ENCODE measurements at regions not wholly inside any gene's neighbourhood (a gene's known extent, or its start where the extent isn't known, plus 50 kb on each side); places are given as distances from the start of the nearest gene placed in this dataset.
A peak's percentile ranks its signal among the peaks of the same experiment; 100 is the strongest.

GRCh38 chr20:40571639-40572038 is 117.4 kb downstream of the MAFB start:
- H3K9me3 ChIP-seq, result no peaks in the 10 kb centered on the region
- no peak for TF ChIP-seq CTCF (IDR thresholded peaks at IDR 0.05)
- ATAC-seq, result peak; percentile 34
- H3K4me3 ChIP-seq, result no peak overlapping the region
- no peaks in the 10 kb centered on the region for H3K4me1 ChIP-seq (ENCODE audit: low read depth)
- intact Hi-C loops (cut with DNase I, micrococcal nuclease), result no loop called here
- no peak for DNase-seq
- H3K36me3 ChIP-seq (ENCODE audit: low read depth), result no peaks in the 10 kb centered on the region

- peaks cover 2% of the 10 kb centered on the region for H3K4me1 ChIP-seq (ENCODE audit: low read depth)
- no peak for ATAC-seq
- TF ChIP-seq CTCF (IDR thresholded peaks at IDR 0.05), result no peak
- no peak overlapping the region for H3K4me3 ChIP-seq
- no peaks in the 10 kb centered on the region for H3K9me3 ChIP-seq
- no peak for DNase-seq
- H3K36me3 ChIP-seq (ENCODE audit: low read depth), result no peaks in the 10 kb centered on the region
- intact Hi-C loops (cut with DNase I, micrococcal nuclease), result no loop called here
Observed at GRCh38 chr20:40568200-40568599, 120.8 kb downstream of the MAFB start.

GRCh38 chr20:40565682-40566040 is 123.4 kb downstream of the MAFB start:
- Histone ChIP-seq H3K9me3 (no peaks in the 10 kb centered on the region), H3K36me3 (ENCODE audit: low read depth) (no peaks in the 10 kb centered on the region), H3K4me1 (ENCODE audit: low read depth) (peaks cover 7% of the 10 kb centered on the region), H3K4me3 (no peak overlapping the region)
- ATAC-seq, result no peak
- DNase-seq, result no peak
- intact Hi-C loops (cut with DNase I, micrococcal nuclease), result no loop called here
- no peak for TF ChIP-seq CTCF (IDR thresholded peaks at IDR 0.05)

GRCh38 chr20:40565001-40565681 is 123.9 kb downstream of the MAFB start:
- Histone ChIP-seq H3K4me3 (no peak overlapping the region), H3K36me3 (ENCODE audit: low read depth) (no peaks in the 10 kb centered on the region), H3K4me1 (ENCODE audit: low read depth) (peaks cover 7% of the 10 kb centered on the region), H3K9me3 (no peaks in the 10 kb centered on the region)
- no peak for DNase-seq
- no peak for TF ChIP-seq CTCF (IDR thresholded peaks at IDR 0.05)
- intact Hi-C loops (cut with DNase I, micrococcal nuclease), result no loop called here
- ATAC-seq, result peak; percentile 53

GRCh38 chr20:40563296-40563950 is 125.6 kb downstream of the MAFB start:
- ATAC-seq (peak; percentile 94), DNase-seq (peak; percentile 93 to 94 (median 94))
- intact Hi-C loops (cut with DNase I, micrococcal nuclease), result no loop called here

More at GRCh38 chr20:40563296-40563950, 125.6 kb downstream of the MAFB start:
- Histone ChIP-seq H3K9me3 (no peaks in the 10 kb centered on the region), H3K4me1 (ENCODE audit: low read depth) (peaks cover 7% of the 10 kb centered on the region), H3K4me3 (no peak overlapping the region), H3K36me3 (ENCODE audit: low read depth) (no peaks in the 10 kb centered on the region)
- no peak for TF ChIP-seq CTCF (IDR thresholded peaks at IDR 0.05)
